Hematopoietic multipotent progenitor cell treated with erythropoietin and hydrocortisone succinate and interleukin-3 and kit ligand, for 6 days (in vitro differentiated cells): ENCODE measurements at regions not wholly inside any gene's neighbourhood (a gene's known extent, or its start where the extent isn't known, plus 50 kb on each side); places are given as distances from the start of the nearest gene placed in this dataset.

Experiments
- DNase-seq: peaks from one replicate; pipeline ENCODE4 v3.0.0-alpha.2; 2015

DNA sequence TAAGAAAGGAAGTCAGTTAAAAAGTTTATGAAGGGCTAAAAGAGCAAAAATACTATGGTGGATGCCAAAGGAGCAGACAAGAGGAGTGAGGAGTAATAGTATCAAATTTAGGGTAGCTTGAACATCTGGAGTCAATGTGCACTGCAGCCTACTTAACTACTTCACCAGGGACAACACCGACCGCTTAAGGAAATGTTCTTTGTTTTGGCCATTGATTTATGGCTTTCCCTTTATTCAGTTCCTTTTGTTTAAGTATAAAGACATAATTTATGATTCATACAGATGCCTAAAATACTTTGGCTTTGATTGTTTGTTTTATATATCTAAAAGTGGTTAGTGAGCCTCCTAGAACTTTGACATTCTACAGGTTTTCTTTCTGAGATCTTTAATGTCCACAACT, 276.3 kb upstream of the PRR20A start:
- no peak for DNase-seq

- DNase-seq: no peak
Measured at GRCh38 chr13:56865416-56865815, 275.3 kb upstream of the PRR20A start.

GRCh38 chr13:56869671-56870070, 271.0 kb upstream of the PRR20A start:
- no peak for DNase-seq

DNA sequence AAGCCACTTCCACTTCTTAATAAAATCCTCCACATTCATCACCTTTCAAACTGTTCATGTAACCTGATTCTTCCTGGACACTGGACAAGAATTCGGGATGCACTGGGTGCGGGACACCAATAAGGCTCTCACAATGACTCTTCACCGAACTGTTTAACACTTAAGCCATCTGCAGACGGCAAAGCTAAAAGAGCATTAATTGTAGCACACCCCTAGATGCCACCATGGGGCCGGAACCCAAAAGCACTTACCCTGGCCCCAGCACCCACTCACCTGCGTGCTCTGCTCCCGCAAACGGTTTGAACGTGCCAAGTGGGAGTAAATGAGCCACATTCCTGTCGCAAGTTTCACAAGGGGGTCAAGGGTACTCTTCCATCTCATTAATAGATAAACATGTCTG, 254.3 kb upstream of the PRR20A start:
- DNase-seq: no peak

DNA sequence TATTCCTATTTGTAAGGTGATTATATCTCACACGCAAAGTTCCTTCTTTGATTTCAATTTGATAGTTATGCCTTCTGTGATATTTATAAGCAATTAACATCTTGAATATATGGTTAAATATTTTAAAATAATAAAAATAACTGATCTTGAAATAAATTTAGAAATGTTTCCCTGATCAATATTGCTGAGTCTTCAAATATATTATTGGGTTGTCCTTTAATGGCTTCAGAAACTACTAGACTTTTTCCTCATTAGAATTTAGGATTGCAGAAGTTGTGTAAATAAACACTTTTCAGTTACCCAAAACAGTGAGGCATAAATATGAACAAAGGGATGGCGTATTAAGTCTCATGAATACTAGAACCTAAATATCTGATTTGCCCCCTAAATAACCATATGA, 252.3 kb upstream of the PRR20A start:
- no peak for DNase-seq

DNA sequence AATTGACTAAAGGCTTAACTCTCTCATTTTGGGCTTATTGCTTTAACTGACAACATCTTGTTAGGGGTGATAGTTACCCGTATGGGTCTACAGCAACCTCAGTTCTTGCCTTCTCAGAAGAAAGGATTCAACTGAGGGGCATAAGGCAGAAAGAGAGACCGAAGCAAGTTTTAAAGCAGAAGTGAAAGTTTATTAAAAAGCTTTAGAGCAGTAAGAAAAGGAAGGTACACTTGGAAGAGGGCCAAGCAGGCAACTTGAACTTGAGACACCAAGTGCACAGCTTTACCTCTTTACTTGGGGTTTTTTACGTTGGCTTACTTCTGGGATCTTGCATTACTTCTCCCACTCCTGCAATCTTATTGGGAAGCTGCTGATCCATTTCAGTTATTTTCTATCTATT, 246.9 kb upstream of the PRR20A start:
- no peak for DNase-seq

- DNase-seq: no peak
Measured at GRCh38 chr13:56900549-56901279, 240.0 kb upstream of the PRR20A start.

- DNase-seq: no peak
Measured at GRCh38 chr13:56902276-56902675, 238.4 kb upstream of the PRR20A start.

GRCh38 chr13:56903710-56904282, 236.9 kb upstream of the PRR20A start:
- no peak for DNase-seq

DNA sequence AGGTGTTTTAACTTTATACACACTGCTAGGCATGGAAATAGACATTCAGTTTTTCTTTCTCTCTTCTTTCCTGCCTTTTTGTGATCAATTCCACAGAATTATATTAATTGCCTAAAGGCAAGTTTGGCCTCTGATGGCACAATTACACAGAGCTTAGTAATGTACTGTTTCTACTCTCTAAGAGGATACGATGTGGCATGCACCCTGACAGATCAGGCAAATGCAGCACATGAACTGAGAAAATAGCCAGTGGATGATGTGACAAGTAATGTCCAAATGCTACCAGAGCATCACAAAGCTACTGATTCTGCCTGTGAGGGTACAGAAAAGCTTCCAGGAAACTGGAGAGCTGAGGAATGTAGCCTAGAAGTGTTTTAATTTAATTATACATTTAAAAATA, 233.8 kb upstream of the PRR20A start:
- no peak for DNase-seq

DNA sequence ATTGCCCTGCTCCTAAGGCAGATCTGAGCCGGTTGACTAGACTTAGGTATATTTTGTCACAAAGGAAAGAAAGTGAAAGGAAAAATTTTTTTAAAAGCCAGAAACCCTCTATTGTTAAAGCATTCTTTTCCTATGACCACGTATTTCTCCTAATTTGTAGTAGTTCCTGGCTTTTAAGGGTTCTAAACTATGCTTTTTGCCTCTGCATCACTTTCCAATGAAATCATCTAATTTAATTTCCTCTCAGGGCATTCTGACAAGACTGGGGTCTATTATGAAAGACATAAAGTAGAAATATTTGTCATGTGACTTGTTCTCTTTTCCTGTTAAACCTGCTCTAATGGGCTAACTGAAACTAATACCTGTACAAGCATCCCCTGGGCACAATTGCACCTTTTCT, 233.0 kb upstream of the PRR20A start:
- no peak for DNase-seq

- DNase-seq: no peak
Measured at GRCh38 chr13:56909896-56910600, 230.7 kb upstream of the PRR20A start.

- no peak for DNase-seq
Measured at GRCh38 chr13:56917966-56918365, 222.8 kb upstream of the PRR20A start.

DNA sequence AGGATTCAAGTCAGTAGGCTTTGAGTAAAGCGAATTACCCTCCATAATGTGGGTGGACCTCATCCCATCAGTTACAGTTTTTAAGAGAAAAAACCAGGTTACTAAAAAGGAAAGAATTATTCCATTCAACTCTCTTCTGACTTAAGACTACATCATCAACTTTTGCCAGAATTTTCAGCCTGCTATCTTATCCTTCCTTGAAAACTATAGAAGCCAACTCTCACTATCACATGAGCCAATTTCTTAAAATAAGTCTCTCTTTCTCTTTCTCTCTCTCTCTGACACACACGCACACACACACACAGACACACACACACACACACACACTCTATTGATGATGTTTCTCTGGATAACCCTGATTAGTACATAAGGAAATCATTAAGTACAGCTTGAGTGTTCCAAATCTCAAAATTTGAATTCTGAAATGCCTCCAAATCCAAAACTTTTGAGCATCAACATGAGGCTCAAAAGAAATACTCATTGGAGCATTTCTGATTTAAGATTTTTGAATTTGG, 217.0 kb upstream of the PRR20A start:
- DNase-seq: no peak

DNA sequence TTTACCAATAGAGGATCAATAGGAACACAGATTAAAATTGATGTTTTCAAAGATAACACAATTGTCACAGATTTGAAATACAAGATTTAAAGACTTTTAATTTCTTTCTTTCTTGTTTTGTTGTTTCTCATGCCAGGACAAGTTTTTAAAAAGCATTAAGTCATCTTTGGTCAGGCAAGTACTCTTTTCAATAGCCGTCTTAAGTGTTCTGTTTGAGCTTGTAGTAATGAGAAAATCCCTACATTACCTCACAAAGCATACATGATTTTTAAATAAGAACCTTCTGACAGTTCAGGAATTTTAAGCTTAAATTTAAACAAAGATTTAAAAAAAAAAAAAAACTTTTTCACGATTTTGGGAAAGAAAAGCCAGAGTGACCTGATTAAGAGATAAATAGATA, 216.3 kb upstream of the PRR20A start:
- DNase-seq: no peak

- DNase-seq: no peak
Measured at GRCh38 chr13:56932104-56932503, 208.6 kb upstream of the PRR20A start.

GRCh38 chr13:56953965-56954364, 186.8 kb upstream of the PRR20A start:
- no peak for DNase-seq

- DNase-seq: no peak
Measured at GRCh38 chr13:56975647-56976046, 165.1 kb upstream of the PRR20A start.

- DNase-seq: no peak
Measured at GRCh38 chr13:56980856-56981255, 159.9 kb upstream of the PRR20A start.

GRCh38 chr13:56986121-56986520, 154.6 kb upstream of the PRR20A start:
- no peak for DNase-seq

GRCh38 chr13:56988543-56988942, 152.2 kb upstream of the PRR20A start:
- no peak for DNase-seq

- DNase-seq: no peak
Measured at GRCh38 chr13:57003682-57004081, 137.0 kb upstream of the PRR20A start.

DNA sequence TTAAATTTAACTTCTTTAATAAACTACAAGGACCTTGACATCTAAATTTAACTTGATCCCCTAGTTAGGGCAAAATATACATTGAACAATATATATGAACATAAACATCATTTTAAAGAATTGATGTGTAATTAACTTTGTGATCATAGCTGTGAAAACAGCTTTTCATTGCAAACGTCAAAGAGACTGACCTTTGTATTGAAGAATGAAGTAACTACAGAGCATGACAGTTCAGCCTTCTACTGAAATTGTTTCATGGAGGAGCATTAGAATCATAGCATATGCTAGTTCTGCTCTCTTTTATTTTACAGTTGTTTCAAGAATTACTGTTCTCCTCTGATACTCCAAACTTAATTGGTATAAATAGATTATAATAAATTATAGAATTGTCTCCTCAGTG, 123.4 kb upstream of the PRR20A start:
- DNase-seq: no peak

- no peak for DNase-seq
Measured at GRCh38 chr13:57018915-57019314, 121.8 kb upstream of the PRR20A start.
